ENCODE measurements at regions not wholly inside any gene's neighbourhood (a gene's known extent, or its start where the extent isn't known, plus 50 kb on each side); places are given as distances from the start of the nearest gene placed in this dataset.
"Not testable (repeated sequence)": the region's sequence is repeated elsewhere in the genome, so short reads cannot be mapped to it uniquely, and the experiment has no call there.

GRCh38 chr11:123361110-123361509, 69.0 kb upstream of the GRAMD1B start:
- no peak for DNase-seq
- H3K27ac Mint-ChIP-seq = no peak overlapping the region
- H3K4me1 Mint-ChIP-seq = peaks cover 64% of the 10 kb centered on the region
- ChIA-PET CTCF (interaction anchor here (1.2 to 2.2 kb wide), 3 partner anchors 20 to 250 kb away, joined by 3 to 7 read pairs (median 4); no protein-coding TSS in a partner anchor), POLR2A (interaction anchor here (0.6 kb wide), 1 partner anchor 25 kb away, joined by 4 read pairs; no protein-coding TSS in a partner anchor)
- H3K4me3 Mint-ChIP-seq = no peak overlapping the region
- H3K9me3 Mint-ChIP-seq = no peaks in the 10 kb centered on the region
- H3K36me3 Mint-ChIP-seq (ENCODE audit: low read depth) = peaks cover 14% of the 10 kb centered on the region
- H3K27me3 Mint-ChIP-seq = peaks cover 11% of the 10 kb centered on the region

GRCh38 chr11:123360267-123360936, 69.7 kb upstream of the GRAMD1B start:
- POLR2A ChIA-PET = interaction anchor here (0.6 kb wide), 1 partner anchor 24 kb away, joined by 4 read pairs; no protein-coding TSS in a partner anchor
- no peaks in the 10 kb centered on the region for H3K9me3 Mint-ChIP-seq
- CTCF ChIA-PET = interaction anchor here (1.5 to 2.3 kb wide), 3 partner anchors 10 to 47 kb away, joined by 4 to 7 read pairs (median 4); no protein-coding TSS in a partner anchor
- H3K36me3 Mint-ChIP-seq (ENCODE audit: low read depth) = peaks cover 14% of the 10 kb centered on the region
- H3K4me1 Mint-ChIP-seq = peaks cover 63% of the 10 kb centered on the region
- peaks cover 11% of the 10 kb centered on the region for H3K27me3 Mint-ChIP-seq
- H3K4me3 Mint-ChIP-seq = peak overlapping the region; percentile 74
- H3K27ac Mint-ChIP-seq = no peak overlapping the region
- DNase-seq = no peak

GRCh38 chr11:123357990-123358827, 71.9 kb upstream of the GRAMD1B start:
- Mint-ChIP-seq H3K9me3 (no peaks in the 10 kb centered on the region), H3K4me1 (peaks cover 57% of the 10 kb centered on the region), H3K4me3 (peak overlapping the region; percentile 80), H3K36me3 (ENCODE audit: low read depth) (peaks cover 5% of the 10 kb centered on the region), H3K27ac (peak overlapping the region; percentile 81), H3K27me3 (peaks cover 11% of the 10 kb centered on the region)
- peak; percentile 57 for DNase-seq
- CTCF ChIA-PET = interaction anchor here (0.5 to 2.3 kb wide), 14 partner anchors 8 to 1987 kb away, joined by 3 to 5 read pairs (median 3); no protein-coding TSS in a partner anchor
- POLR2A ChIA-PET = interaction anchor here (0.6 to 0.9 kb wide), 2 partner anchors 24 to 1877 kb away, joined by 3 to 4 read pairs; no protein-coding TSS in a partner anchor

GRCh38 chr11:123357353-123357989, 72.6 kb upstream of the GRAMD1B start:
- Mint-ChIP-seq H3K9me3 (no peaks in the 10 kb centered on the region), H3K27me3 (peaks cover 8% of the 10 kb centered on the region), H3K27ac (peak overlapping the region; percentile 81), H3K36me3 (ENCODE audit: low read depth) (peaks cover 5% of the 10 kb centered on the region), H3K4me1 (peaks cover 49% of the 10 kb centered on the region), H3K4me3 (peak overlapping the region; percentile 80)
- CTCF ChIA-PET = interaction anchor here (0.6 to 1.6 kb wide), 11 partner anchors 9 to 1986 kb away, joined by 3 to 4 read pairs (median 3); no protein-coding TSS in a partner anchor
- POLR2A ChIA-PET = interaction anchor here (0.6 to 0.9 kb wide), 3 partner anchors 14 to 1876 kb away, joined by 3 to 4 read pairs (median 4); no protein-coding TSS in a partner anchor
- DNase-seq = no peak

GRCh38 chr11:123356539-123356938, 73.5 kb upstream of the GRAMD1B start:
- POLR2A ChIA-PET = no interaction called here
- Mint-ChIP-seq H3K27ac (peak overlapping the region; percentile 48), H3K4me1 (peaks cover 42% of the 10 kb centered on the region), H3K27me3 (peaks cover 7% of the 10 kb centered on the region), H3K36me3 (ENCODE audit: low read depth) (peaks cover 4% of the 10 kb centered on the region), H3K9me3 (no peaks in the 10 kb centered on the region), H3K4me3 (peak overlapping the region; percentile 80)
- DNase-seq = no peak
- CTCF ChIA-PET = interaction anchor here (0.6 to 1.2 kb wide), 3 partner anchors 24 to 431 kb away, joined by 3 to 4 read pairs (median 4); no protein-coding TSS in a partner anchor

- H3K27me3 Mint-ChIP-seq = no peaks in the 10 kb centered on the region
- DNase-seq = no peak
- H3K27ac Mint-ChIP-seq = no peak overlapping the region
- ChIA-PET CTCF (interaction anchor here (1.0 to 1.6 kb wide), 2 partner anchors 10 to 110 kb away, joined by 3 to 6 read pairs; no protein-coding TSS in a partner anchor), POLR2A (no interaction called here)
- peaks cover 3% of the 10 kb centered on the region for H3K9me3 Mint-ChIP-seq
- H3K36me3 Mint-ChIP-seq (ENCODE audit: low read depth) = no peaks in the 10 kb centered on the region
- no peak overlapping the region for H3K4me3 Mint-ChIP-seq
- peaks cover 28% of the 10 kb centered on the region for H3K4me1 Mint-ChIP-seq
These were observed 75.6 kb upstream of the GRAMD1B start for GRCh38 chr11:123354371-123354975.

GRCh38 chr11:123351375-123351774, 78.7 kb upstream of the GRAMD1B start:
- Mint-ChIP-seq H3K4me3 (no peak overlapping the region), H3K27ac (no peak overlapping the region), H3K9me3 (peaks cover 21% of the 10 kb centered on the region), H3K36me3 (ENCODE audit: low read depth) (peaks cover 4% of the 10 kb centered on the region), H3K4me1 (peaks cover 3% of the 10 kb centered on the region), H3K27me3 (peaks cover 10% of the 10 kb centered on the region)
- CTCF ChIA-PET = interaction anchor here (0.6 to 1.4 kb wide), 2 partner anchors 128 to 1805 kb away, joined by 3 read pairs; no protein-coding TSS in a partner anchor
- no peak for DNase-seq
- POLR2A ChIA-PET = no interaction called here

GRCh38 chr11:123349382-123349781, 80.7 kb upstream of the GRAMD1B start:
- Mint-ChIP-seq H3K27me3 (peaks cover 10% of the 10 kb centered on the region), H3K9me3 (peaks cover 21% of the 10 kb centered on the region), H3K36me3 (ENCODE audit: low read depth) (peaks cover 4% of the 10 kb centered on the region), H3K4me3 (no peak overlapping the region), H3K4me1 (peaks cover 3% of the 10 kb centered on the region), H3K27ac (no peak overlapping the region)
- no peak for DNase-seq
- POLR2A ChIA-PET = no interaction called here
- CTCF ChIA-PET = interaction anchor here (0.6 kb wide), 1 partner anchor 1664 kb away, joined by 3 read pairs; no protein-coding TSS in a partner anchor

GRCh38 chr11:123344790-123345357, 85.2 kb upstream of the GRAMD1B start:
- H3K27me3 Mint-ChIP-seq = peaks cover 10% of the 10 kb centered on the region
- CTCF ChIA-PET = interaction anchor here (1.1 to 1.5 kb wide), 2 partner anchors 9 to 12 kb away, joined by 3 to 6 read pairs; no protein-coding TSS in a partner anchor
- H3K27ac Mint-ChIP-seq = no peak overlapping the region
- POLR2A ChIA-PET = no interaction called here
- peaks cover 6% of the 10 kb centered on the region for H3K36me3 Mint-ChIP-seq (ENCODE audit: low read depth)
- no peak overlapping the region for H3K4me3 Mint-ChIP-seq
- peaks cover 27% of the 10 kb centered on the region for H3K9me3 Mint-ChIP-seq
- no peaks in the 10 kb centered on the region for H3K4me1 Mint-ChIP-seq
- no peak for DNase-seq

GRCh38 chr11:123344188-123344587, 85.9 kb upstream of the GRAMD1B start:
- H3K36me3 Mint-ChIP-seq (ENCODE audit: low read depth); H3K4me1 Mint-ChIP-seq; H3K27ac Mint-ChIP-seq; DNase-seq; POLR2A ChIA-PET; H3K4me3 Mint-ChIP-seq: not testable (repeated sequence)
- CTCF ChIA-PET = interaction anchor here (1.1 to 1.5 kb wide), 2 partner anchors 9 to 13 kb away, joined by 3 to 6 read pairs; no protein-coding TSS in a partner anchor
- Mint-ChIP-seq H3K9me3 (peaks cover 24% of the 10 kb centered on the region), H3K27me3 (peaks cover 10% of the 10 kb centered on the region)

GRCh38 chr11:123338997-123339752, 90.9 kb upstream of the GRAMD1B start:
- H3K4me3 Mint-ChIP-seq = no peak overlapping the region
- ChIA-PET CTCF (interaction anchor here (0.6 to 0.9 kb wide), 2 partner anchors 10 to 229 kb away, joined by 3 read pairs; no protein-coding TSS in a partner anchor), POLR2A (interaction anchor here (0.7 kb wide), 1 partner anchor 483 kb away, joined by 7 read pairs; no protein-coding TSS in a partner anchor)
- no peak for DNase-seq
- peaks cover 13% of the 10 kb centered on the region for H3K9me3 Mint-ChIP-seq
- H3K27ac Mint-ChIP-seq = no peak overlapping the region
- peaks cover 3% of the 10 kb centered on the region for H3K36me3 Mint-ChIP-seq (ENCODE audit: low read depth)
- H3K27me3 Mint-ChIP-seq = peaks cover 7% of the 10 kb centered on the region
- H3K4me1 Mint-ChIP-seq = no peaks in the 10 kb centered on the region
